Right lobe of liver (tissue), 6 donors: ENCODE measurements at regions not wholly inside any gene's neighbourhood (a gene's known extent, or its start where the extent isn't known, plus 50 kb on each side); places are given as distances from the start of the nearest gene placed in this dataset.

Experiments used
- ATAC-seq, 4 donors: fragments of 200-7000 bp; cut with Tn5 transposase; one replicate each; pipeline ENCODE4 v1.9.1; 2020; ENCODE audit warnings: mild to moderate bottlenecking in 4 of 4, moderate library complexity in 4 of 4
- DNase-seq, 3 donors: peaks; one replicate each; pipeline ENCODE4 v3.0.0-alpha.2; 2020
- H3K27ac ChIP-seq, 3 donors: fragments of 200-600 bp; one replicate each; pipeline ENCODE4 v1.8.0; 2022
- H3K27me3 ChIP-seq, 2 donors: fragments of 200-600 bp; one replicate each; pipeline ENCODE4 v1.8.0; 2022
- H3K36me3 ChIP-seq, 4 donors: fragments of 200-600 bp; sonication (generic) in 1 of 4; one replicate each; pipeline versions ENCODE4 v1.5.1 to v1.8.0; 2017 to 2022; ENCODE audit warnings: control low read depth in 1 of 4
- H3K4me1 ChIP-seq, 4 donors: fragments of 200-600 bp; sonication (generic) in 1 of 4; one replicate each; pipeline versions ENCODE4 v1.5.1 to v1.8.0; 2017 to 2022; ENCODE audit warnings: control low read depth in 1 of 4
- H3K4me3 ChIP-seq, 3 donors: fragments of 200-600 bp; one replicate each; pipeline ENCODE4 v1.8.0; 2022
- H3K9me3 ChIP-seq, 4 donors: fragments of 200-600 bp; sonication (generic) in 1 of 4; one replicate each; pipeline versions ENCODE4 v1.5.1 to v1.8.0; 2017 to 2022; ENCODE audit warnings: control low read depth in 1 of 4
- CTCF ChIP-seq, 4 donors: fragments of 200-600 bp in 3 of 4; fragments of 450-650 bp in 1 of 4; IDR thresholded peaks; one replicate each; pipeline versions ENCODE4 v1.5.1 to v1.8.0; 2016 to 2022; ENCODE audit warnings: antibody characterized with exemption in 4 of 4, mild to moderate bottlenecking in 2 of 4
- POLR2A ChIP-seq: fragments of 450-650 bp; IDR thresholded peaks from one replicate; pipeline ENCODE4 v1.6.1; 2017; ENCODE audit warnings: antibody characterized with exemption, mild to moderate bottlenecking
- WGBS: methylation state at CpG from one replicate; pipeline ENCODE4 v1.1.6; 2018; ENCODE audit warnings: low coverage, low lambda C conversion rate; ENCODE audit not compliant: insufficient coverage; ENCODE audit errors: missing lambda C conversion rate; 5-methylcytosine and 5-hydroxymethylcytosine counted together
- intact Hi-C, 2 donors: fragments of 100-400 bp; cut with DNase I; formaldehyde crosslinking; loops; one replicate each; pipeline versions ENCODE4 v1.11.2 to v1.14.1; 2022
- donor health status: DM: no; HTN: yes; CAD: no.
- donor health status: DM: no; HTN: no; CAD: no.
- donor health status: DM: no; HTN: no; CAD: no.
- donor health status: DM: no; HTN: yes; CAD: no.
- donor health status: DM: no; HTN: yes; CAD: no.

GRCh38 chr9:109967651-109968642, 187.9 kb downstream of the PALM2AKAP2 start:
- H3K27ac ChIP-seq: peak overlapping the region; percentile 16 to 66 (median 56)
- whole genome bisulfite sequencing: 69% methylated on average over 8 of the region's 8 CpGs
- DNase-seq (no peak), ATAC-seq (peak; percentile 31 to 47 (median 40))
- H3K36me3 ChIP-seq: no peaks in the 10 kb centered on the region
- peaks cover 0 to 16% (median 5%) of the 10 kb centered on the region in 4 donors for H3K4me1 ChIP-seq
- TF ChIP-seq CTCF (IDR thresholded peaks at IDR 0.05) (no peak), POLR2A (no peak)
- H3K27me3 ChIP-seq: no peaks in the 10 kb centered on the region
- H3K9me3 ChIP-seq: no peaks in the 10 kb centered on the region
- no peak overlapping the region for H3K4me3 ChIP-seq
- intact Hi-C loops: no loop called here

- peaks cover 0 to 21% (median 8%) of the 10 kb centered on the region in 4 donors for H3K4me1 ChIP-seq
- ATAC-seq (peak; percentile 22 to 53 (median 43)), DNase-seq (no peak)
- no peaks in the 10 kb centered on the region for H3K36me3 ChIP-seq
- TF ChIP-seq POLR2A (no peak), CTCF (IDR thresholded peaks at IDR 0.05) (peak in 2 of 4 donors; percentile 11)
- H3K4me3 ChIP-seq: no peak overlapping the region
- WGBS: 68% methylated on average over 3 of the region's 4 CpGs
- H3K27ac ChIP-seq: peak overlapping the region in 2 of 3 donors; percentile 56 to 66
- intact Hi-C loops: no loop called here
- no peaks in the 10 kb centered on the region for H3K9me3 ChIP-seq
- H3K27me3 ChIP-seq: no peaks in the 10 kb centered on the region
Observed at GRCh38 chr9:109969011-109969410, 189.0 kb downstream of the PALM2AKAP2 start.

- Histone ChIP-seq H3K4me3 (no peak overlapping the region), H3K4me1 (peaks cover 0 to 27% (median 8%) of the 10 kb centered on the region in 4 donors), H3K27ac (peak overlapping the region in 1 of 3 donors; percentile 66), H3K9me3 (no peaks in the 10 kb centered on the region), H3K27me3 (no peaks in the 10 kb centered on the region), H3K36me3 (no peaks in the 10 kb centered on the region)
- intact Hi-C loops: no loop called here
- peak in 1 of 3 donors; percentile 27 for DNase-seq
- TF ChIP-seq CTCF (IDR thresholded peaks at IDR 0.05): no peak
- no peak for TF ChIP-seq POLR2A
- ATAC-seq: peak; percentile 9 to 63 (median 41)
- WGBS: no CpG with 5 or more reads among the region's 1 CpG
Observed at GRCh38 chr9:109969573-109970237, 189.7 kb downstream of the PALM2AKAP2 start.

- no peak for DNase-seq
- Histone ChIP-seq H3K36me3 (no peaks in the 10 kb centered on the region), H3K9me3 (no peaks in the 10 kb centered on the region), H3K4me1 (peaks cover 0 to 30% (median 8%) of the 10 kb centered on the region in 4 donors), H3K27me3 (no peaks in the 10 kb centered on the region), H3K27ac (no peak overlapping the region), H3K4me3 (no peak overlapping the region)
- 100% methylated on average over 1 of the region's 5 CpGs for WGBS
- TF ChIP-seq CTCF (IDR thresholded peaks at IDR 0.05) (no peak), POLR2A (no peak)
- intact Hi-C loops: no loop called here
- no peak for ATAC-seq
Observed at GRCh38 chr9:109971226-109971625, 191.2 kb downstream of the PALM2AKAP2 start.
